Tibial nerve (tissue), 4 donors: ENCODE measurements at regions not wholly inside any gene's neighbourhood (a gene's known extent, or its start where the extent isn't known, plus 50 kb on each side); places are given as distances from the start of the nearest gene placed in this dataset.

Source experiments
- DNase-seq, 2 donors: peaks; one replicate each; pipeline ENCODE4 v3.0.0-alpha.2; 2019; ENCODE audit warnings: low spot score in 2 of 2
- H3K27ac ChIP-seq, 4 donors: fragments of 200-600 bp; sonication (generic) in 3 of 4; one replicate each; pipeline ENCODE4 v1.5.1; 2017 to 2019; ENCODE audit warnings: mild to moderate bottlenecking in 1 of 4
- H3K27me3 ChIP-seq, 2 donors: fragments of 200-600 bp; sonication (generic) in 1 of 2; one replicate each; pipeline versions ENCODE4 v1.5.1 to v1.6.0; 2017 to 2019
- H3K36me3 ChIP-seq, 3 donors: fragments of 200-600 bp; sonication (generic); one replicate each; pipeline ENCODE4 v1.5.1; 2018 to 2019
- H3K4me1 ChIP-seq, 4 donors: fragments of 200-600 bp; sonication (generic) in 3 of 4; one replicate each; pipeline ENCODE4 v1.5.1; 2017 to 2019
- H3K4me3 ChIP-seq, 4 donors: fragments of 200-600 bp; sonication (generic) in 3 of 4; one replicate each; pipeline ENCODE4 v1.5.1; 2017 to 2019; ENCODE audit warnings: mild to moderate bottlenecking in 1 of 4, moderate library complexity in 1 of 4
- H3K9me3 ChIP-seq, 4 donors: fragments of 200-600 bp; sonication (generic) in 3 of 4; one replicate each; pipeline ENCODE4 v1.5.1; 2017 to 2019
- CTCF ChIP-seq, 5 experiments: fragments of 200-600 bp in 3 of 5; fragments of 450-650 bp in 2 of 5; sonication (generic) in 3 of 5; IDR thresholded peaks; one replicate each; pipeline ENCODE4 v1.5.1; 2016 to 2019; ENCODE audit warnings: antibody characterized with exemption in 5 of 5, mild to moderate bottlenecking in 3 of 5, moderate library complexity in 2 of 5
- EP300 ChIP-seq, 2 donors: sonication (generic); formaldehyde crosslinking; IDR thresholded peaks; one replicate each; pipeline ENCODE4 v1.6.1; 2017; ENCODE audit warnings: antibody characterized with exemption in 2 of 2, mild to moderate bottlenecking in 1 of 2
- POLR2A ChIP-seq, 2 donors: fragments of 450-650 bp; IDR thresholded peaks; one replicate each; pipeline ENCODE4 v1.6.1; 2017; ENCODE audit warnings: antibody characterized with exemption in 2 of 2, mild to moderate bottlenecking in 2 of 2, moderate library complexity in 2 of 2
- WGBS, 2 donors: methylation state at CpG; one replicate each; pipeline ENCODE4 v1.1.5; 2018; 5-methylcytosine and 5-hydroxymethylcytosine counted together

- TF ChIP-seq CTCF (IDR thresholded peaks at IDR 0.05) (no peak), POLR2A (IDR thresholded peaks at IDR 0.05) (no peak), EP300 (IDR thresholded peaks at IDR 0.05) (no peak)
- Histone ChIP-seq H3K4me1 (peaks cover 0 to 1% (median 0%) of the 10 kb centered on the region in 4 donors), H3K36me3 (no peaks in the 10 kb centered on the region), H3K4me3 (no peak overlapping the region), H3K27me3 (no peaks in the 10 kb centered on the region), H3K9me3 (peaks cover 0 to 11% (median 0%) of the 10 kb centered on the region in 4 donors), H3K27ac (no peak overlapping the region)
- WGBS, 2 donors: 39 to 59% methylated on average over 4 of the region's 4 CpGs
- DNase-seq: no peak
These were observed 528.0 kb upstream of the TNP1 start for GRCh38 chr2:217387776-217388387.

- no peak overlapping the region for H3K4me3 ChIP-seq
- no peaks in the 10 kb centered on the region for H3K4me1 ChIP-seq
- 61 to 66% methylated on average over 3 of the region's 3 CpGs for WGBS, 2 donors
- H3K27ac ChIP-seq: no peak overlapping the region
- no peak for DNase-seq
- H3K36me3 ChIP-seq: no peaks in the 10 kb centered on the region
- H3K27me3 ChIP-seq: no peaks in the 10 kb centered on the region
- H3K9me3 ChIP-seq: peaks cover 0 to 8% (median 0%) of the 10 kb centered on the region in 4 donors
- TF ChIP-seq EP300 (IDR thresholded peaks at IDR 0.05): no peak
- no peak for TF ChIP-seq POLR2A (IDR thresholded peaks at IDR 0.05)
- TF ChIP-seq CTCF (IDR thresholded peaks at IDR 0.05): no peak
These were observed 526.2 kb upstream of the TNP1 start for GRCh38 chr2:217386041-217386440.

GRCh38 chr2:217383620-217384019 lies 523.8 kb upstream of the TNP1 start:
- Histone ChIP-seq H3K27me3 (no peaks in the 10 kb centered on the region), H3K36me3 (no peaks in the 10 kb centered on the region), H3K27ac (no peak overlapping the region), H3K4me3 (no peak overlapping the region), H3K4me1 (no peaks in the 10 kb centered on the region), H3K9me3 (no peaks in the 10 kb centered on the region)
- WGBS, 2 donors: 68 to 73% methylated on average over 4 of the region's 4 CpGs
- TF ChIP-seq CTCF (IDR thresholded peaks at IDR 0.05) (no peak), POLR2A (IDR thresholded peaks at IDR 0.05) (no peak), EP300 (IDR thresholded peaks at IDR 0.05) (no peak)
- no peak for DNase-seq

GRCh38 chr2:217382794-217383193 lies 522.9 kb upstream of the TNP1 start:
- no peaks in the 10 kb centered on the region for H3K4me1 ChIP-seq
- H3K27ac ChIP-seq: no peak overlapping the region
- peaks cover 0 to 2% (median 0%) of the 10 kb centered on the region in 4 donors for H3K9me3 ChIP-seq
- DNase-seq: no peak
- H3K4me3 ChIP-seq: no peak overlapping the region
- WGBS, 2 donors: 69 to 77% methylated on average over 5 of the region's 5 CpGs
- TF ChIP-seq EP300 (IDR thresholded peaks at IDR 0.05) (no peak), POLR2A (IDR thresholded peaks at IDR 0.05) (no peak), CTCF (IDR thresholded peaks at IDR 0.05) (no peak)
- H3K36me3 ChIP-seq: no peaks in the 10 kb centered on the region
- no peaks in the 10 kb centered on the region for H3K27me3 ChIP-seq

GRCh38 chr2:217379807-217380206 lies 519.9 kb upstream of the TNP1 start:
- no peak overlapping the region for H3K27ac ChIP-seq
- no peak for DNase-seq
- H3K4me3 ChIP-seq: no peak overlapping the region
- H3K36me3 ChIP-seq: no peaks in the 10 kb centered on the region
- no peak for TF ChIP-seq POLR2A (IDR thresholded peaks at IDR 0.05)
- TF ChIP-seq EP300 (IDR thresholded peaks at IDR 0.05): no peak
- no peak for TF ChIP-seq CTCF (IDR thresholded peaks at IDR 0.05)
- peaks cover 0 to 2% (median 0%) of the 10 kb centered on the region in 4 donors for H3K9me3 ChIP-seq
- H3K27me3 ChIP-seq: no peaks in the 10 kb centered on the region
- 91 to 93% methylated on average over 6 of the region's 6 CpGs for WGBS, 2 donors
- peaks cover 0 to 4% (median 0%) of the 10 kb centered on the region in 4 donors for H3K4me1 ChIP-seq
